H1 (cell line): ENCODE measurements at regions not wholly inside any gene's neighbourhood (a gene's known extent, or its start where the extent isn't known, plus 50 kb on each side); places are given as distances from the start of the nearest gene placed in this dataset.

Source experiments
- CTCF ChIA-PET: fragments of 300-600 bp; sonication (Branson Sonifier 250); formaldehyde crosslinking; loops from one replicate; lab custom pipeline; 2021; ENCODE audit not compliant: partially characterized antibody; lab: Charles Lee
- POLR2A ChIA-PET: fragments of 300-600 bp; sonication (Branson Sonifier 250); formaldehyde crosslinking; loops from one replicate; lab custom pipeline; 2021; ENCODE audit warnings: inconsistent platforms; ENCODE audit not compliant: partially characterized antibody; lab: Charles Lee
- DNase-seq, 2 experiments: peaks; one replicate each; pipeline versions ENCODE4 v3.0.0 to v3.0.0-alpha.2; 2010 to 2022; ENCODE audit warnings: low spot score in 2 of 2, low read depth in 1 of 2, mixed read lengths in 1 of 2
- FAIRE-seq: peaks from 2 replicates; lab custom pipeline; 2011; peaks lifted over from hg19 to GRCh38; lab: Jason Lieb, UNC
- H2AFZ ChIP-seq: 2 replicates; pipeline ENCODE4 v1.8.1; 2012; ENCODE audit warnings: low read length, inconsistent platforms
- H2AK5ac ChIP-seq: 2 replicates; pipeline ENCODE4 v1.6.1; 2013; ENCODE audit warnings: low read depth, low read length
- H2BK120ac ChIP-seq: replicated peaks from 2 replicates; pipeline ENCODE3; 2013; ENCODE audit warnings: low read depth, low read length, inconsistent platforms
- H2BK12ac ChIP-seq: 2 replicates; pipeline ENCODE4 v1.6.1; 2013; ENCODE audit warnings: low read depth, low read length
- H2BK15ac ChIP-seq: 2 replicates; pipeline ENCODE4 v1.6.1; 2013; ENCODE audit warnings: low read length
- H2BK20ac ChIP-seq: 2 replicates; pipeline ENCODE4 v1.6.1; 2013; ENCODE audit warnings: low read length
- H2BK5ac ChIP-seq: 2 replicates; pipeline ENCODE4 v1.6.1; 2013; ENCODE audit warnings: low read depth, low read length
- H3K14ac ChIP-seq: 2 replicates; pipeline ENCODE4 v1.6.1; 2013; ENCODE audit warnings: inconsistent platforms; ENCODE audit not compliant: insufficient read length
- H3K18ac ChIP-seq: 2 replicates; pipeline ENCODE4 v1.6.1; 2013; ENCODE audit warnings: low read length; ENCODE audit errors: extremely low read depth
- H3K23ac ChIP-seq: 2 replicates; pipeline ENCODE4 v1.6.1; 2013; ENCODE audit warnings: inconsistent platforms; ENCODE audit not compliant: insufficient read length
- H3K23me2 ChIP-seq: 2 replicates; pipeline ENCODE4 v1.6.1; 2013; ENCODE audit warnings: low read depth, low read length
- H3K27ac ChIP-seq: 2 replicates; pipeline ENCODE4 v1.6.1; 2011; ENCODE audit warnings: low read depth, low read length, inconsistent platforms
- H3K27me3 ChIP-seq, 4 experiments: replicated peaks in 1 of 4; 1 replicate in 1 of 4; 2 replicates in 3 of 4; pipeline versions ENCODE4 v1.6.1 to v1.8.1; 2011 to 2013; ENCODE audit warnings: low read length in 3 of 4, mild to moderate bottlenecking in 3 of 4, inconsistent platforms in 2 of 4, mixed read lengths in 2 of 4, moderate library complexity in 1 of 4; ENCODE audit not compliant: control insufficient read depth in 3 of 4, insufficient read depth in 3 of 4; ENCODE audit errors: extremely low read depth in 1 of 4
- H3K36me3 ChIP-seq, 4 experiments: 2 replicates each; pipeline versions ENCODE4 v1.6.1 to v1.8.1; 2011 to 2013; ENCODE audit warnings: mild to moderate bottlenecking in 4 of 4, low read length in 3 of 4, moderate library complexity in 2 of 4, control low read depth in 1 of 4, inconsistent platforms in 1 of 4; ENCODE audit not compliant: insufficient read depth in 4 of 4, control insufficient read depth in 2 of 4
- H3K4ac ChIP-seq: replicated peaks from 2 replicates; pipeline ENCODE3; 2013; ENCODE audit warnings: low read length, low read depth, mixed read lengths, inconsistent platforms; ENCODE audit not compliant: insufficient read length
- H3K4me1 ChIP-seq, 4 experiments: replicated peaks in 1 of 4; 1 replicate in 1 of 4; 2 replicates in 3 of 4; pipeline versions ENCODE4 v1.6.1 to v1.8.1; 2011 to 2013; ENCODE audit warnings: low read length in 3 of 4, inconsistent platforms in 2 of 4, mixed read lengths in 1 of 4; ENCODE audit not compliant: insufficient read depth in 4 of 4, control insufficient read depth in 3 of 4
- H3K4me2 ChIP-seq, 2 experiments: 2 replicates each; pipeline versions ENCODE4 v1.6.1 to v1.8.1; 2011 to 2013; ENCODE audit warnings: low read depth in 2 of 2, low read length in 2 of 2, control low read depth in 1 of 2, inconsistent platforms in 1 of 2, mild to moderate bottlenecking in 1 of 2; ENCODE audit not compliant: insufficient read depth in 1 of 2
- H3K4me3 ChIP-seq, 4 experiments: fragments of 200-600, 300-600 bp in 1 of 4; sonication (generic), shearing (Covaris generic), sonication (Bioruptor Twin) in 1 of 4; 2 replicates each; pipeline versions ENCODE4 v1.5.1 to v1.8.1; 2011 to 2016; ENCODE audit warnings: low read length in 4 of 4, low read depth in 3 of 4, control low read depth in 2 of 4, inconsistent platforms in 2 of 4, mild to moderate bottlenecking in 2 of 4, mixed read lengths in 1 of 4, moderate library complexity in 1 of 4; ENCODE audit not compliant: insufficient read depth in 2 of 4; ENCODE audit errors: extremely low read depth in 1 of 4
- H3K56ac ChIP-seq: replicated peaks from 2 replicates; pipeline ENCODE3; 2013; ENCODE audit warnings: low read depth, mild to moderate bottlenecking, mixed read lengths, low read length, inconsistent platforms; ENCODE audit not compliant: insufficient read length
- H3K79me1 ChIP-seq: 2 replicates; pipeline ENCODE4 v1.6.1; 2013; ENCODE audit warnings: low read depth, low read length, control low read depth
- H3K79me2 ChIP-seq, 2 experiments: 2 replicates each; pipeline versions ENCODE4 v1.6.1 to v1.8.1; 2012 to 2013; ENCODE audit warnings: low read length in 2 of 2, mild to moderate bottlenecking in 2 of 2, inconsistent platforms in 1 of 2; ENCODE audit not compliant: insufficient read depth in 2 of 2, control insufficient read depth in 1 of 2
- H3K9ac ChIP-seq, 4 experiments: replicated peaks in 1 of 4; 1 replicate in 1 of 4; 2 replicates in 3 of 4; pipeline versions ENCODE4 v1.6.1 to v1.8.1; 2011 to 2013; ENCODE audit warnings: low read depth in 3 of 4, low read length in 3 of 4, control low read depth in 2 of 4, mild to moderate bottlenecking in 2 of 4, moderate library complexity in 2 of 4, inconsistent platforms in 1 of 4; ENCODE audit errors: extremely low read depth in 1 of 4
- H3K9me3 ChIP-seq, 2 experiments: 2 replicates each; pipeline versions ENCODE4 v1.6.1 to v1.8.1; 2012 to 2013; ENCODE audit warnings: mild to moderate bottlenecking in 2 of 2, moderate library complexity in 2 of 2, control low read depth in 1 of 2, inconsistent platforms in 1 of 2, low read depth in 1 of 2, low read length in 1 of 2, mixed read lengths in 1 of 2; ENCODE audit not compliant: insufficient read depth in 2 of 2
- H4K20me1 ChIP-seq, 2 experiments: replicated peaks in 1 of 2; 2 replicates each; pipeline versions ENCODE3 to v1.8.1; 2011 to 2013; ENCODE audit warnings: inconsistent platforms in 2 of 2, low read length in 2 of 2, mild to moderate bottlenecking in 1 of 2; ENCODE audit not compliant: insufficient read depth in 2 of 2, control insufficient read depth in 1 of 2
- H4K5ac ChIP-seq: 2 replicates; pipeline ENCODE4 v1.6.1; 2013; ENCODE audit warnings: low read length, low read depth, mixed read lengths, inconsistent platforms; ENCODE audit not compliant: insufficient read length
- H4K8ac ChIP-seq: 2 replicates; pipeline ENCODE4 v1.8.0; 2013; ENCODE audit warnings: mild to moderate bottlenecking, moderate library complexity, low read length, inconsistent platforms; ENCODE audit not compliant: insufficient read depth; ENCODE audit errors: extremely low read depth
- H4K91ac ChIP-seq: replicated peaks from 2 replicates; pipeline ENCODE3; 2013; ENCODE audit warnings: low read length, mixed read lengths, inconsistent platforms; ENCODE audit not compliant: insufficient read length
- BACH1 ChIP-seq: IDR thresholded peaks from 2 replicates; pipeline ENCODE4 v1.6.1; 2012; ENCODE audit warnings: low read length, improper control_type of control experiment
- CBX8 ChIP-seq: fragments of 300-800, 300-1000 bp; sonication (generic); IDR thresholded peaks from 2 replicates; pipeline ENCODE4 v1.7.1; 2016; ENCODE audit warnings: low read depth, low read length, borderline replicate concordance
- CEBPB ChIP-seq: IDR thresholded peaks from 2 replicates; pipeline ENCODE4 v1.6.1; 2012; ENCODE audit warnings: low read depth, low read length
- FOSL1 ChIP-seq: IDR thresholded peaks from 2 replicates; pipeline ENCODE4 v1.6.1; 2011; ENCODE audit warnings: mild to moderate bottlenecking, low read depth, low read length, moderate library complexity; ENCODE audit not compliant: insufficient read depth
- JUN ChIP-seq: IDR thresholded peaks from 2 replicates; pipeline ENCODE4 v1.6.1; 2011; ENCODE audit warnings: low read depth, mild to moderate bottlenecking, improper control_type of control experiment, low read length
- MAX ChIP-seq: IDR thresholded peaks from 2 replicates; pipeline ENCODE4 v1.6.1; 2012; ENCODE audit warnings: inconsistent platforms
- NANOG ChIP-seq: IDR thresholded peaks from 2 replicates; pipeline ENCODE4 v1.6.1; 2011; ENCODE audit warnings: low read length, low read depth, mild to moderate bottlenecking, inconsistent platforms; ENCODE audit not compliant: insufficient read depth, poor library complexity, severe bottlenecking
- POLR2A ChIP-seq, 2 experiments: IDR thresholded peaks; 1 replicate in 1 of 2; 2 replicates in 1 of 2; pipeline ENCODE4 v1.6.1; 2011; ENCODE audit warnings: low read depth in 2 of 2, low read length in 2 of 2, mild to moderate bottlenecking in 2 of 2; ENCODE audit errors: control extremely low read depth in 1 of 2
- RBBP5 ChIP-seq: IDR thresholded peaks from 2 replicates; pipeline ENCODE4 v1.7.1; 2012; ENCODE audit warnings: low read depth, mild to moderate bottlenecking, inconsistent platforms, low read length, moderate library complexity, borderline replicate concordance
- RNF2 ChIP-seq: fragments of 200-900, 300-1000 bp; sonication (generic); IDR thresholded peaks from 2 replicates; pipeline ENCODE4 v1.7.1; 2016; ENCODE audit warnings: borderline replicate concordance, low read depth, mild to moderate bottlenecking, antibody characterized with exemption, low read length; ENCODE audit not compliant: poor library complexity, severe bottlenecking; ENCODE audit errors: missing control alignments
- RXRA ChIP-seq: IDR thresholded peaks from 2 replicates; pipeline ENCODE4 v1.6.1; 2011; ENCODE audit warnings: low read depth, mild to moderate bottlenecking, low read length, moderate library complexity; ENCODE audit not compliant: insufficient read depth
- SAP30 ChIP-seq: fragments of 300-600 bp; sonication (generic); IDR thresholded peaks from 2 replicates; pipeline ENCODE4 v1.7.1; 2012; ENCODE audit warnings: low read length, moderate library complexity, mild to moderate bottlenecking, inconsistent platforms; ENCODE audit not compliant: insufficient read depth, insufficient replicate concordance
- SRF ChIP-seq: IDR thresholded peaks from 2 replicates; pipeline ENCODE4 v1.6.1; 2011; ENCODE audit warnings: mild to moderate bottlenecking, low read depth, low read length, moderate library complexity
- SUZ12 ChIP-seq: fragments of 200-600 bp; sonication (generic); IDR thresholded peaks from 2 replicates; pipeline ENCODE4 v1.6.1; 2012; ENCODE audit warnings: mild to moderate bottlenecking, inconsistent platforms, low read length, moderate library complexity, mixed read lengths
- TAF1 ChIP-seq: IDR thresholded peaks from 2 replicates; pipeline ENCODE4 v1.6.1; 2011; ENCODE audit warnings: mild to moderate bottlenecking, low read depth, low read length
- WGBS, 2 experiments: shearing (Covaris generic) in 1 of 2; methylation state at CpG; one replicate each; pipeline versions ENCODE4 v1.1.6 to v1.1.7; 2013 to 2015; ENCODE audit warnings: low lambda C conversion rate in 2 of 2, mixed read lengths in 2 of 2, inconsistent platforms in 1 of 2, low coverage in 1 of 2, missing lambda C conversion rate in 1 of 2; ENCODE audit not compliant: insufficient replicate concordance in 2 of 2, insufficient coverage in 1 of 2, insufficient read length in 1 of 2; ENCODE audit errors: extremely low coverage in 1 of 2, missing lambda C conversion rate in 1 of 2; 5-methylcytosine and 5-hydroxymethylcytosine counted together

- no peak overlapping the region for H3K23ac ChIP-seq
- WGBS, 2 experiments: 89% methylated on average over 4 of the region's 4 CpGs; no CpG with 5 or more reads in 1 of the 2 experiments
- TF ChIP-seq MAX: no peak
- no peak for TF ChIP-seq JUN
- TF ChIP-seq FOSL1: no peak
- TF ChIP-seq SUZ12: no peak
- no peak for TF ChIP-seq RXRA
- no peak for TF ChIP-seq NANOG
- no peak for TF ChIP-seq RBBP5
- TF ChIP-seq CEBPB: no peak
- TF ChIP-seq BACH1: no peak
- TF ChIP-seq CBX8: no peak
- no peak for TF ChIP-seq RNF2
- no peak for TF ChIP-seq SAP30
- no peak for TF ChIP-seq SRF
- TF ChIP-seq TAF1: no peak
- no peak for TF ChIP-seq POLR2A (IDR thresholded peaks at IDR 0.05; ENCODE audit: control extremely low read depth in 1 of 2, low read depth in 2 of 2, low read length in 2 of 2)
Observed at GRCh38 chr1:168982778-168983177, 123.7 kb upstream of the ATP1B1 start.

More at GRCh38 chr1:168982778-168983177, 123.7 kb upstream of the ATP1B1 start:
- Histone ChIP-seq H3K4me3 (no peak overlapping the region), H3K4ac (no peak overlapping the region), H4K20me1 (no peaks in the 10 kb centered on the region), H3K18ac (no peak overlapping the region), H3K27ac (no peak overlapping the region), H3K79me1 (no peaks in the 10 kb centered on the region), H2BK20ac (no peak overlapping the region), H2BK15ac (no peak overlapping the region), H2AFZ (no peak overlapping the region), H2BK120ac (no peak overlapping the region), H3K79me2 (no peaks in the 10 kb centered on the region), H3K4me2 (no peak overlapping the region), H2AK5ac (no peak overlapping the region), H3K14ac (no peak overlapping the region), H3K36me3 (no peaks in the 10 kb centered on the region), H4K91ac (no peak overlapping the region), H4K5ac (no peak overlapping the region), H2BK12ac (no peak overlapping the region), H3K4me1 (no peaks in the 10 kb centered on the region), H3K9me3 (no peaks in the 10 kb centered on the region), H2BK5ac (no peak overlapping the region), H3K56ac (no peak overlapping the region), H3K27me3 (no peaks in the 10 kb centered on the region), H3K23me2 (no peaks in the 10 kb centered on the region), H4K8ac (no peak overlapping the region), H3K9ac (no peak overlapping the region)
- no peak for DNase-seq
- ChIA-PET CTCF (no interaction called here), POLR2A (no interaction called here)
- no peak for FAIRE-seq
